HG03354 (cell line): ENCODE measurements at regions not wholly inside any gene's neighbourhood (a gene's known extent, or its start where the extent isn't known, plus 50 kb on each side); places are given as distances from the start of the nearest gene placed in this dataset.
"Not testable (repeated sequence)": the region's sequence is repeated elsewhere in the genome, so short reads cannot be mapped to it uniquely, and the experiment has no call there.

ENCODE experiments used
- ATAC-seq: cut with Tn5 transposase; IDR thresholded peaks from one replicate; pipeline ENCODE4 v1.9.1; 2021; ENCODE audit warnings: mild to moderate bottlenecking; ENCODE audit not compliant: unreplicated experiment, poor library complexity, severe bottlenecking

GRCh38 chr14:61602003-61602732 lies 93.1 kb upstream of the HIF1A start:
- ATAC-seq, result no peak

DNA sequence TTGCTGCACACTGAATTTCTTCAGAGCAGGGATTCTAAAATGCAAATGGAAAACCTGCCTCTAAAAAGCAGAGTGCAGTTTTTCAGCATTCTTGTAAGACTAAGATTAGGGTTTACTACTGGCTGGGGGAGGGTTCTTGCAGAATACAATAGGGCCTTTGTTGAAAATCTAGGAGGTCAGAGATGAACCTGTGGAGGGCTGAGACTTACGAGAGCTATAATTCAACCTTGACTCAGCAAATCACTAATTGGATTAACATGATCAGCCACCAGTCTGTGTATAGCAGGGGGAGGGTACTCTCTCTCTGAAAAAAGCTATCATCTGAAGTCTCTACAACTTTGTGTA lies 92.6 kb upstream of the HIF1A start:
- no peak for ATAC-seq

DNA sequence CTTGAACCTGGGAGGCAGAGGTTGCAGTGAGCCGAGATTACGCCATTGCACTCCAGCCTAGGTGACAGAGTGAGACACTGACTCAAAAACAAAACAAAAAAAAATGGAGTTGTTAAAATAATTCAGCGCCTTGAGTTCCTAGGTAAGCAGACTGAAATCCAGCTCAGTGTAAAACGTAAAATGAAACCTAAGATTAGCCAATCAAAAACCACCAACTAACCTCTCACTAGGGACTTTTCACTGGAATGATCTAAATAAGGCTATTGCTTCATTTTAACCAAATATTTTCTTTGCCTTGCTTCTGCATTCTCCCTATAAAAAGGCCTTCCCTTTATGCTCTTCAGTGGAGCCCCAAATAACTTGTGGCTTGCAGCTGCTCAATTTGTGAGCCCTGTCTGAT lies 91.6 kb upstream of the HIF1A start:
- ATAC-seq, result no peak

- ATAC-seq, result peak; percentile 76
These were observed 87.6 kb upstream of the HIF1A start for GRCh38 chr14:61607570-61608244.

DNA sequence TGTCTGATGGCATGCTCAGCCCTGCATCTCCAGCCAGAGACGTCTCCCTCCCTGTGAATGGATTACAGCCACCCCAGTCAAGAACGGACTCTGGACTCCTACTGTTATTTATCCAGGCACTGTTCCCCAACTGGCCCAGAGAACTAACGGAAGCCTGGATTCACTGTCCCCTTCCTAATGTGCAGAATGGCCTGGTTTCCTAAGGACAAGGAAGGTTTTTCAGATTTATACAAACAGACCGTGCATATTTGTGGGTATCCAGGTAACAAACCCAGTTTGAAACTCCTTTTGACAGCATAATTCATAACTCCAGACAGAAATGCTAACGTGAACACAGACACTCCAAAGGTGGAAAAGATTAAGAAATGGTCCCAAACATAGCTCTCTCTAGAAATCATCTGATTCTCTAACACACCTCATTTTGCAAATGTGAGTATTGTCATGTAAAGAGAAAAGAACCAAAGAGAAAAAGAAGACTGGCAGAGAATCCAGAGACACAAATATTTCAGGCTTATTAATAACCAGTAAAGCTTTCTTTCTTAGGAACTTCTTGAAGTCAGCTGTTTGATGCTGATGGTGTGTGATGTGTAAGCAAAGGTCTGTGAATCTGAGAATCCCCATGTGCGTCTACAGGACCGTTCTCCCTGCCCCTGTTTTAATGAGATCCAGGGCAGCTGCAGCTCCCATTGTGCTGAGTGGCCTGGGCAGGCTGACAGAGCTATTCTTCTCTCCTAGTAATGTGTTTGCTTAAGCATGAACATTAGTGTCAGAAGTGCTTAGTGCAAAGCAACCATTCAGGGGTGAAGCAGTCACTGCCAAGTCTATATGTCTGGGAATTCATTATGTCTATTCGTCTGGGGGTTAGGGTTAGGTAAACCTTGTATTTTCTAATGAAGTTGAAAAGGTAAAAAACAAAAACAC lies 86.8 kb upstream of the HIF1A start:
- ATAC-seq, result no peak

DNA sequence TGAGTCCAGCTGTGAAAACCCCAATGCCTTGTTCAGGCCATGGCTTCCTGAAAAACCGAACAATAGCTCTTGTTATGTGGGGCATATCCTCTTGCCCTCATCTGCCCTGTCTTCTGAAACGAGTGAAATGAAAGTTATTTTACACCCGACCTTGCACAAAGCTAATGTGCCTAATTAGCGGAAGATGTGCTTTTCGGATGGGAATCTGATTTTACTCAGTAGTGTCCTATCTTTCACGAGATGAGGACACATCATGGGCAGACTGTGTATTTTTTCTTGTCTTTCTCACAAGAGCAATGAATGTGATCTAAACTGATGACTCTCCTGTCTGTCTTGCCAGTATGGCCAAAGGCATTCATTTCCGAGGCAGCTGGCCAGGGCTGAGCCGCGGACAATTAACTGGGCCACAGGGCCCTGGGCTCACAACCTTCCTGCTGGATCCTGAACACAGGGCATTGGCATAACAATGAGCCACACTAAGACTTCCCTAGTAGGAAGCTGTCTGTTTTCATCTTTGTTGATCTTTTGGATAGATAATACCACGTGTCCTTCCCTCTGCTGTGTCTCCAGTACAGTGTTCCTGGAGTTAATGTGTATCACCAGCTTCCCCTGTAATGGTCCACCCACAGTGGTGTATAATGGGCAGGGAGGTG lies 86.0 kb upstream of the HIF1A start:
- no peak for ATAC-seq

DNA sequence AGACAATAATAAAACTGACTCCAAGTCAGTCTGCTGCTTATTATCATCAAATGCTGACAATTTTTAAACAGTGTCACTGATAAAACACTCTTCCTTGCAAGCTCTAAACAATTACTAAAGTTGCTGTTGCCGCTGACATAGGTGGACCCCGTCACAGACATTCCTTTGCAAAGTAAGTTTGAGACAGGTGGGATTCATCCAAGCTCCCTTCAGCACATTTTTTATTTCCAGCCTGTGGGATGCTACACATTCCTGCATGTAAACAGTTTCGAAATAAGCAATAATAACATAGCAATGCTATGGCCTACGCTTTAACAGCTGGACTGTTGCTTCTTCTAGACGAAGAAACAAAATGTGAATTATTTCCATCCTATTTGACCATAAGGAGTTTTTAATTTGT lies 85.4 kb upstream of the HIF1A start:
- no peak for ATAC-seq

- no peak for ATAC-seq
These were observed 84.4 kb upstream of the HIF1A start for GRCh38 chr14:61610900-61611299.

DNA sequence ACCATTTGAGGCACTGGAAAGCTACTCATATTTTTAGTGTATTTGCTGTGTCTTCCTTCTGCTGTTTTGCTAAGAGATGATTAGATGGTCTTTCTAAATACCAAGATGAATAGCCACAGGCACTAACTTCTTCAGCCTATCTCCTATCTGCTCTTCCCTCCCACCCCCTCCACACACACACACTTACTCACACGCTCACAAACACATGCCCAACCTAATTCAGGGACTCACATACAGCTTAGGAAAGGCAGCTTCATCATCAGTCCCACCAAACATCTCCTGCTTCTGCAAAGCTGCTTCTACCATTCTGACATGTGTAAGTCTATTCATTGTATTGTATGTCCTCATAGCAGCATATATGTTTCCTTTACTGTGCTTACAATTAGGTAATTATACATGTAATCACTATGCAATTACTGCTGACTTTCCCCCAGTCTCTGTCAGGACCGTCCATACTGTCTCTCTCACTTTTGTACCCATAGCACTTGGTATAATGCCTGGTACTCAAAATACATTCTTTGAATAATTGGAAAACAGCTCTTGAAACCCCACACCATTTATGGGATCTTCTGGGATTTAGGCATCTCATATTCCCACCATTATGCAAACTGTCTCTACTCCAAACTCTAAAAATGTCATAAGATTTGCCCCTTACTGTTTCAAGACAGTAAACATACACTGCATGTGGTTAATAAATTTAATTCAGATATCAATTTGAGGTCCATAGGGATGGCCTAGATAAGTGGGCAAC lies 83.3 kb upstream of the HIF1A start:
- ATAC-seq, result no peak

- not testable (repeated sequence) for ATAC-seq
These were observed 82.3 kb upstream of the HIF1A start for GRCh38 chr14:61613006-61613405.

DNA sequence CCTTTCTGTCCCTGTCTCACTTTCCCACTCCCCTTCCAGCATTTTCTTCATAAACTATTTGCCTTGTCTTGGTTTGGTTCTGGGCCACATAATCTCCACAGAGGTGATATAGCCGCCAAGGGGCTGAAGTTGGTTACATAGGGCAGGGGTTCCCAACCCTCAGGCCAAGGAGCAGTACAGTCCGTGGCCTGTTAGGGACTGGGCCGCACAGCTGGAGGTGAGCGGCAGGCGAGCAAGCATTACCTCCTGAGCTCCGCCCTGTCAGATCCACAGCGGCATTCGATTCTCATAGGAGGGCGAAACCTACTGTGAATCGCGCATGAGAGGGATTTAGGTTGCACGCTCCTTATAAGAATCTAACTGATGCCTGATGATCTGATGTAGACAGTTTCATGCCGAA lies 80.6 kb upstream of the HIF1A start:
- no peak for ATAC-seq

GRCh38 chr14:61615743-61616523 lies 79.4 kb upstream of the HIF1A start:
- no peak for ATAC-seq

GRCh38 chr14:61616524-61617185 lies 78.7 kb upstream of the HIF1A start:
- ATAC-seq, result no peak

DNA sequence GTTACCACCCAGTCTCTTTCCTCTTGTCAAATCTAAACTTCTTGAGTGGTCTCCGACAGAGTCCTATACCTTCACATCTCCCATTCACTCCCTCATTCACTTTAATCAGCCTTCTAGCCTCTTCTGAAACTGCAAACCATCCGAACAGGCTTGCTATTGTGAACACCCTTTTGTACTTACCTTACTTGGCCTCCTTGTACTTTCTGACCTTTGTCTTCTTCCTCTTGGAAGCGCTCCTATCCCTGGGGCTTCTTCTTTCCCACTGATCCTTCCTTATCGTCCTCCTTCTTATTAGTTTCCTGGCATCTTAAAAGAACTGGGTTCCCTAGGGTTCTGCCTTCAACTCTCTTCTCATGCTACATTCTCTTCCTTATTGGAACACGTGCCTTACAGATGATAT lies 76.9 kb upstream of the HIF1A start:
- ATAC-seq, result no peak

- ATAC-seq, result no peak
These were observed 75.8 kb upstream of the HIF1A start for GRCh38 chr14:61619494-61619893.

DNA sequence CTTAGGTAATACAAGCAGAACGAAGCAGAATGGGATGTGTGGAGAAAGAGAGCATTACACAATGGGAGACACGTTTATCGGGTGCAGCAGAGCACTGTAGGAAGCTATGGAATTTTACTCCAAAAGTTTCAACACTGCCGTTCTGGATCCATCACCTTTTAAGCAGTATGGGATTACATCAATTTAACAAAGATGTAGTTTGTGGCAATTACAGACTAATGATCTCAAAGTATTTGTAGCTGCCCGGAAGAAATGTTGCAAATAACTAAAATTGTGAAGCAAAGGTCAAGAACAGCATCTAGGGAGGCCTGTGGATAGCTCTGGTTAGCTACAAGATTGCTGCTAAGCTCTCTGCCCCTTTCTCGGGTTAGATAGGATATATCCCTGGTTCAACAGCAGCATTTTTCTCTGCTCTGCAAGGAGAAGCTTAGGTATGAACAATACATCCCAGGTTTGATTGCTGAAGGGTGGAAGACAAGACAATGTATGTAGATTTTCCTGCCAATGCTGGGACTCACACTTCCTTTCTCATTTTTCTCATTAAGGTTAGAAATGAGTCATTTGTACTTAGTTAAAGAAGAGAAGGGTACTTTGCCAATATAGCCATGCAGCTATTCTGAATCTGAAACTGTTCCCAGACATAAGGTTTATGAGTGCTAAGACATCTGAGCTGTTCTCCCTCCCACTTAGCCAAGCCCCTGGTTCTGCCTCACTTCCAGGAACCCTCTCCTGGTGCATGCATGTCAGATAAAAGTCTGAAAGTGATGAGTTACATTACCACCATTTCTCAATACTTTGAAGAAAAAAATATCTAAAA lies 75.0 kb upstream of the HIF1A start:
- ATAC-seq, result no peak

DNA sequence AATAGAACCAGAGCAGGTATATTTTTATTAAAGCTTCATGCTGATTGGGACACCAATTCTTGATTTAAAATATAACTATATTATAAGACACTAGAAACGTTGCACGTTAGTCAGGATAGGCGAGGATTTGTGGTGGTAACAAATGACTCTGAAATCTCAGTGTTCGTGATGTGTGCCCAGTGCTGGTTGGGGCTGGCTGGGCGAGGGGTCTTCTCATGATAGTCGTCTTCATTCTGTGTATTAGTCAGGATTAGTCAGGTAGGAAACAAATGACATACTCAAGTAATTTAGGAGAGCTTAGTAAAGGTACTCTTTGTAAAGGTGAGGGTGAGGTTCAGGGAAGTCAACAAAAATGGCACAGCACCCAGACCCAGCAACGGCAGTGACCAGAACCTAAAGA lies 73.9 kb upstream of the HIF1A start:
- no peak for ATAC-seq
